Right atrium auricular region (tissue), 2 donors: ENCODE measurements at regions not wholly inside any gene's neighbourhood (a gene's known extent, or its start where the extent isn't known, plus 50 kb on each side); places are given as distances from the start of the nearest gene placed in this dataset.
"Not testable (repeated sequence)": the region's sequence is repeated elsewhere in the genome, so short reads cannot be mapped to it uniquely, and the experiment has no call there.

Experiments used
- DNase-seq: peaks from one replicate; pipeline ENCODE4 v3.0.0-alpha.2; 2019; ENCODE audit warnings: low spot score
- H3K27ac ChIP-seq, 2 donors: fragments of 200-600 bp; sonication (generic); 1 replicate in 1 of 2; 2 replicates in 1 of 2; pipeline ENCODE4 v1.5.1; 2016 to 2019
- H3K27me3 ChIP-seq, 2 donors: fragments of 200-600 bp; sonication (generic); one replicate each; pipeline versions ENCODE4 v1.5.1 to v1.6.0; 2017 to 2019
- H3K36me3 ChIP-seq: fragments of 200-600 bp; sonication (generic); one replicate; pipeline ENCODE4 v1.5.1; 2016
- H3K4me1 ChIP-seq, 2 donors: fragments of 200-600 bp; sonication (generic); one replicate each; pipeline versions ENCODE4 v1.5.1 to v1.6.0; 2017 to 2019
- H3K4me3 ChIP-seq, 2 donors: fragments of 200-600 bp; sonication (generic); 1 replicate in 1 of 2; 2 replicates in 1 of 2; pipeline ENCODE4 v1.5.1; 2017 to 2019; ENCODE audit warnings: mild to moderate bottlenecking in 1 of 2, moderate library complexity in 1 of 2
- H3K9me3 ChIP-seq, 2 donors: fragments of 200-600 bp; sonication (generic); one replicate each; pipeline ENCODE4 v1.5.1; 2019
- CTCF ChIP-seq, 2 donors: fragments of 200-600 bp; sonication (generic); IDR thresholded peaks; one replicate each; pipeline ENCODE4 v1.5.1; 2019; ENCODE audit warnings: antibody characterized with exemption in 2 of 2

GRCh38 chr4:127313767-127314166 is 319.0 kb upstream of the INTU start:
- no peaks in the 10 kb centered on the region for H3K4me1 ChIP-seq

GRCh38 chr4:127327491-127327890 is 305.3 kb upstream of the INTU start:
- H3K36me3 ChIP-seq: no peaks in the 10 kb centered on the region
- H3K9me3 ChIP-seq: peaks cover 0 to 25% of the 10 kb centered on the region in 2 donors
- DNase-seq: no peak
- H3K4me1 ChIP-seq: no peaks in the 10 kb centered on the region
- no peak overlapping the region for H3K4me3 ChIP-seq
- no peak for TF ChIP-seq CTCF (IDR thresholded peaks at IDR 0.05)
- H3K27ac ChIP-seq: no peak overlapping the region
- H3K27me3 ChIP-seq: no peaks in the 10 kb centered on the region

More at GRCh38 chr4:127313767-127314166, 319.0 kb upstream of the INTU start:
- Histone ChIP-seq H3K27ac (no peak overlapping the region), H3K27me3 (no peaks in the 10 kb centered on the region), H3K9me3 (peaks cover 0 to 32% of the 10 kb centered on the region in 2 donors), H3K4me3 (no peak overlapping the region), H3K36me3 (no peaks in the 10 kb centered on the region)
- no peak for DNase-seq
- no peak for TF ChIP-seq CTCF (IDR thresholded peaks at IDR 0.05)

- Histone ChIP-seq H3K36me3 (no peaks in the 10 kb centered on the region), H3K9me3 (no peaks in the 10 kb centered on the region), H3K4me3 (no peak overlapping the region), H3K27ac (no peak overlapping the region), H3K27me3 (no peaks in the 10 kb centered on the region), H3K4me1 (no peaks in the 10 kb centered on the region)
- DNase-seq: no peak
- TF ChIP-seq CTCF (IDR thresholded peaks at IDR 0.05): no peak
Observed at GRCh38 chr4:127335073-127335620, 297.6 kb upstream of the INTU start.

- Histone ChIP-seq H3K27me3 (no peaks in the 10 kb centered on the region), H3K9me3 (no peaks in the 10 kb centered on the region), H3K4me1 (no peaks in the 10 kb centered on the region), H3K36me3 (no peaks in the 10 kb centered on the region), H3K27ac (no peak overlapping the region), H3K4me3 (no peak overlapping the region)
- no peak for DNase-seq
- no peak for TF ChIP-seq CTCF (IDR thresholded peaks at IDR 0.05)
Observed at GRCh38 chr4:127335732-127336131, 297.0 kb upstream of the INTU start.

- not testable (repeated sequence) for H3K27me3 ChIP-seq
Observed at GRCh38 chr4:127343123-127343522, 289.6 kb upstream of the INTU start.

GRCh38 chr4:127344071-127344470 is 288.7 kb upstream of the INTU start:
- no peak for DNase-seq
- Histone ChIP-seq H3K4me1 (no peaks in the 10 kb centered on the region), H3K27me3 (no peaks in the 10 kb centered on the region), H3K9me3 (no peaks in the 10 kb centered on the region), H3K4me3 (no peak overlapping the region), H3K36me3 (no peaks in the 10 kb centered on the region), H3K27ac (no peak overlapping the region)
- TF ChIP-seq CTCF (IDR thresholded peaks at IDR 0.05): no peak

More at GRCh38 chr4:127343123-127343522, 289.6 kb upstream of the INTU start:
- H3K4me3 ChIP-seq, H3K27ac ChIP-seq, H3K4me1 ChIP-seq, H3K36me3 ChIP-seq, H3K9me3 ChIP-seq, DNase-seq: not testable (repeated sequence)
